Natural killer cell (primary cell): ENCODE measurements at regions not wholly inside any gene's neighbourhood (a gene's known extent, or its start where the extent isn't known, plus 50 kb on each side); places are given as distances from the start of the nearest gene placed in this dataset.

Experiments
- ATAC-seq, 3 donors: fragments of 150-1000 bp in 2 of 3; fragments of 200-7000 bp in 1 of 3; cut with Tn5 transposase; 1 replicate in 1 of 3; 2 replicates in 2 of 3; pipeline ENCODE4 v1.10.0; 2021; ENCODE audit warnings: mild to moderate bottlenecking in 2 of 3, moderate library complexity in 2 of 3
- DNase-seq, 2 donors: peaks; one replicate each; pipeline versions ENCODE4 v3.0.0 to v3.0.0-alpha.2; 2013 to 2021; ENCODE audit warnings: mixed read lengths in 1 of 2
- H3K27ac ChIP-seq: one replicate; pipeline ENCODE4 v1.5.1; 2013; ENCODE audit warnings: mild to moderate bottlenecking, low read length
- H3K27me3 ChIP-seq: one replicate; pipeline ENCODE4 v1.6.1; 2013; ENCODE audit warnings: low read length; ENCODE audit not compliant: control insufficient read depth, insufficient read depth
- H3K36me3 ChIP-seq: one replicate; pipeline ENCODE4 v1.6.1; 2013; ENCODE audit warnings: low read length; ENCODE audit not compliant: control insufficient read depth, insufficient read depth
- H3K4me1 ChIP-seq: one replicate; pipeline ENCODE4 v1.6.1; 2013; ENCODE audit warnings: low read length; ENCODE audit not compliant: control insufficient read depth, insufficient read depth
- H3K4me3 ChIP-seq: one replicate; pipeline ENCODE4 v1.5.1; 2013; ENCODE audit warnings: low read length
- H3K9me3 ChIP-seq: one replicate; pipeline ENCODE4 v1.6.1; 2013; ENCODE audit warnings: low read length; ENCODE audit not compliant: control insufficient read depth, insufficient read depth
- H3K27ac Mint-ChIP-seq, 2 donors: one replicate each; pipeline ENCODE4 v1.8.0; 2022; ENCODE audit warnings: mild to moderate bottlenecking in 2 of 2, mixed read lengths in 2 of 2, moderate library complexity in 1 of 2
- H3K27me3 Mint-ChIP-seq, 2 donors: one replicate each; pipeline ENCODE4 v1.8.0; 2022; ENCODE audit warnings: low read depth in 2 of 2, mixed read lengths in 2 of 2
- H3K36me3 Mint-ChIP-seq: one replicate; pipeline ENCODE4 v1.8.0; 2022; ENCODE audit warnings: mixed read lengths
- H3K4me1 Mint-ChIP-seq, 2 donors: one replicate each; pipeline ENCODE4 v1.8.0; 2022; ENCODE audit warnings: mixed read lengths in 2 of 2
- H3K4me3 Mint-ChIP-seq: one replicate; pipeline ENCODE4 v1.8.0; 2022; ENCODE audit warnings: mild to moderate bottlenecking, moderate library complexity, mixed read lengths
- H3K9me3 Mint-ChIP-seq, 2 donors: one replicate each; pipeline ENCODE4 v1.8.0; 2022; ENCODE audit warnings: mixed read lengths in 2 of 2
- WGBS: methylation state at CpG from one replicate; pipeline ENCODE4 v1.1.7; 2013; ENCODE audit warnings: missing lambda C conversion rate; ENCODE audit not compliant: insufficient coverage; 5-methylcytosine and 5-hydroxymethylcytosine counted together
- intact Hi-C: fragments of 100-400 bp; cut with micrococcal nuclease; formaldehyde crosslinking; loops from one replicate; pipeline ENCODE4 v1.14.2; 2022
- TF ChIP-seq, protein P1 (sequence below): fragments of 200-600 bp; IDR thresholded peaks from one replicate; pipeline ENCODE4 v1.8.0; 2022; ENCODE audit warnings: antibody characterized with exemption

GRCh38 chr9:135227641-135228251, 140.3 kb downstream of the OLFM1 start:
- H3K27me3 Mint-ChIP-seq: peaks cover 9 to 11% of the 10 kb centered on the region in 2 donors
- H3K4me1 Mint-ChIP-seq: no peaks in the 10 kb centered on the region
- no peak overlapping the region for H3K27ac ChIP-seq
- H3K36me3 ChIP-seq: no peaks in the 10 kb centered on the region
- H3K27me3 ChIP-seq: no peaks in the 10 kb centered on the region
- intact Hi-C loops: no loop called here
- H3K9me3 Mint-ChIP-seq: no peaks in the 10 kb centered on the region
- ATAC-seq (no peak), DNase-seq (no peak)
- H3K36me3 Mint-ChIP-seq: no peaks in the 10 kb centered on the region
- no peaks in the 10 kb centered on the region for H3K4me1 ChIP-seq
- 84% methylated on average over 17 of the region's 17 CpGs for WGBS
- no peak overlapping the region for H3K27ac Mint-ChIP-seq
- no peak overlapping the region for H3K4me3 ChIP-seq
- no peak overlapping the region for H3K4me3 Mint-ChIP-seq
- TF ChIP-seq, protein P1, sequence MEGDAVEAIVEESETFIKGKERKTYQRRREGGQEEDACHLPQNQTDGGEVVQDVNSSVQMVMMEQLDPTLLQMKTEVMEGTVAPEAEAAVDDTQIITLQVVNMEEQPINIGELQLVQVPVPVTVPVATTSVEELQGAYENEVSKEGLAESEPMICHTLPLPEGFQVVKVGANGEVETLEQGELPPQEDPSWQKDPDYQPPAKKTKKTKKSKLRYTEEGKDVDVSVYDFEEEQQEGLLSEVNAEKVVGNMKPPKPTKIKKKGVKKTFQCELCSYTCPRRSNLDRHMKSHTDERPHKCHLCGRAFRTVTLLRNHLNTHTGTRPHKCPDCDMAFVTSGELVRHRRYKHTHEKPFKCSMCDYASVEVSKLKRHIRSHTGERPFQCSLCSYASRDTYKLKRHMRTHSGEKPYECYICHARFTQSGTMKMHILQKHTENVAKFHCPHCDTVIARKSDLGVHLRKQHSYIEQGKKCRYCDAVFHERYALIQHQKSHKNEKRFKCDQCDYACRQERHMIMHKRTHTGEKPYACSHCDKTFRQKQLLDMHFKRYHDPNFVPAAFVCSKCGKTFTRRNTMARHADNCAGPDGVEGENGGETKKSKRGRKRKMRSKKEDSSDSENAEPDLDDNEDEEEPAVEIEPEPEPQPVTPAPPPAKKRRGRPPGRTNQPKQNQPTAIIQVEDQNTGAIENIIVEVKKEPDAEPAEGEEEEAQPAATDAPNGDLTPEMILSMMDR: no peak
- no peaks in the 10 kb centered on the region for H3K9me3 ChIP-seq

DNA sequence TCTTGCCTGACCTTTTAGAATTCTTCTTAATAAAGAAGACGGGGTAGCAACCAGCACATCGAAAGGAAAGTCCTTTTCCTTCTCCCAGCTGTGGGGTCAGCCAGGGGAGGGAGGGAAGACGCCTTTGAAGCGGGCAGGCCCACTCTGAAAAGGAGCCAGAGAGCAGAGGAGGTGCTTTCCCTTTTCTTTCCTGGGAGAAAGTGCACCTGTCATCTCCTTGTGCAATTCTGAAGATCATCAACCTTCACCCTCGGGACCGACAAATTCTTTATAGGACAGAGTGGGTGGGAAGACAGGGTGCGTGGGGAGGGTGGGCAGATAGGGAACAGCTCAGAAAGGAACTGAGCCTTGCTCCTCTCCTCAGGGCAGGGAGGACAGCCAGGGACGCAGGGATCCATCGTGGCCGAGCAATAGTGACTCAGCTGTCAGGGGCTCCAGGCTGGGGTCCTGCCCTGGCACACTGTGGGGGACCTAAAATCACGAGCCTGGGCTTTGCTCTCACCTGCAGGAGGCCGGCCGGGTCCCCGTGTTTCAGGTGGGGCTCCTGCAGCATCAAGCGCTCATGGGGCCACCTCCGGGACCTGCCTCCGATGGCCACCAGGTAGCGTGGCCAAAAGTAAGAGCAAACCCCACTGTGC, 141.0 kb downstream of the OLFM1 start:
- TF ChIP-seq, protein P1: no peak
- no peaks in the 10 kb centered on the region for H3K36me3 ChIP-seq

GRCh38 chr9:135228983-135229625, 141.6 kb downstream of the OLFM1 start:
- intact Hi-C loops: no loop called here

More for the DNA sequence above, 141.0 kb downstream of the OLFM1 start:
- no peaks in the 10 kb centered on the region for H3K4me1 Mint-ChIP-seq
- no peak for DNase-seq
- Histone ChIP-seq H3K27ac (no peak overlapping the region), H3K4me3 (no peak overlapping the region), H3K4me1 (no peaks in the 10 kb centered on the region), H3K27me3 (no peaks in the 10 kb centered on the region), H3K9me3 (no peaks in the 10 kb centered on the region)
- 80% methylated on average over 18 of the region's 18 CpGs for whole genome bisulfite sequencing
- H3K4me3 Mint-ChIP-seq: no peak overlapping the region
- no peaks in the 10 kb centered on the region for H3K9me3 Mint-ChIP-seq
- peaks cover 4% of the 10 kb centered on the region for H3K36me3 Mint-ChIP-seq
- H3K27me3 Mint-ChIP-seq: peaks cover 9 to 19% of the 10 kb centered on the region in 2 donors
- intact Hi-C loops: no loop called here
- no peak overlapping the region for H3K27ac Mint-ChIP-seq
- no peak for ATAC-seq

More at GRCh38 chr9:135228983-135229625, 141.6 kb downstream of the OLFM1 start:
- no peaks in the 10 kb centered on the region for H3K9me3 ChIP-seq
- peaks cover 12 to 25% of the 10 kb centered on the region in 2 donors for H3K27me3 Mint-ChIP-seq
- TF ChIP-seq, protein P1: no peak
- ATAC-seq (no peak), DNase-seq (no peak)
- no peak overlapping the region for H3K27ac Mint-ChIP-seq
- H3K4me3 ChIP-seq: no peak overlapping the region
- H3K4me1 ChIP-seq: no peaks in the 10 kb centered on the region
- no peaks in the 10 kb centered on the region for H3K4me1 Mint-ChIP-seq
- peaks cover 0 to 2% of the 10 kb centered on the region in 2 donors for H3K9me3 Mint-ChIP-seq
- H3K36me3 ChIP-seq: no peaks in the 10 kb centered on the region
- H3K4me3 Mint-ChIP-seq: no peak overlapping the region
- H3K27ac ChIP-seq: no peak overlapping the region
- 86% methylated on average over 14 of the region's 14 CpGs for WGBS
- peaks cover 8% of the 10 kb centered on the region for H3K36me3 Mint-ChIP-seq
- no peaks in the 10 kb centered on the region for H3K27me3 ChIP-seq
